Breast epithelium (tissue), 4 donors: ENCODE measurements at regions not wholly inside any gene's neighbourhood (a gene's known extent, or its start where the extent isn't known, plus 50 kb on each side); places are given as distances from the start of the nearest gene placed in this dataset.
"Not testable (repeated sequence)": the region's sequence is repeated elsewhere in the genome, so short reads cannot be mapped to it uniquely, and the experiment has no call there.

ENCODE experiments used
- DNase-seq, 2 donors: peaks; one replicate each; pipeline ENCODE4 v3.0.0-alpha.2; 2019; ENCODE audit warnings: low spot score in 2 of 2
- H3K27ac ChIP-seq, 2 donors: fragments of 200-600 bp; sonication (generic) in 1 of 2; one replicate each; pipeline ENCODE4 v1.5.1; 2016 to 2019; ENCODE audit warnings: mild to moderate bottlenecking in 1 of 2
- H3K27me3 ChIP-seq, 2 donors: fragments of 200-600 bp; sonication (generic) in 1 of 2; one replicate each; pipeline versions ENCODE4 v1.5.1 to v1.6.0; 2017 to 2019; ENCODE audit warnings: control low read depth in 1 of 2, mild to moderate bottlenecking in 1 of 2
- H3K36me3 ChIP-seq: fragments of 200-600 bp; one replicate; pipeline ENCODE4 v1.5.1; 2019
- H3K4me1 ChIP-seq, 2 donors: fragments of 200-600 bp; sonication (generic); one replicate each; pipeline ENCODE4 v1.5.1; 2016 to 2019; ENCODE audit warnings: control low read depth in 1 of 2
- H3K4me3 ChIP-seq, 3 donors: fragments of 200-600 bp; sonication (generic); 1 replicate in 2 of 3; 2 replicates in 1 of 3; pipeline ENCODE4 v1.5.1; 2016 to 2019; ENCODE audit warnings: mild to moderate bottlenecking in 3 of 3, moderate library complexity in 2 of 3
- H3K9me3 ChIP-seq, 2 donors: fragments of 200-600 bp; sonication (generic) in 1 of 2; one replicate each; pipeline ENCODE4 v1.5.1; 2016 to 2019; ENCODE audit warnings: control low read depth in 1 of 2
- POLR2A ChIP-seq: fragments of 450-650 bp; IDR thresholded peaks from one replicate; pipeline ENCODE4 v1.6.1; 2016; ENCODE audit warnings: antibody characterized with exemption, mild to moderate bottlenecking, moderate library complexity
- POLR2AphosphoS5 ChIP-seq, 3 donors: sonication (generic); formaldehyde crosslinking; IDR thresholded peaks; one replicate each; pipeline ENCODE4 v1.6.1; 2017; ENCODE audit warnings: antibody characterized with exemption in 3 of 3
- intact Hi-C: fragments of 100-400 bp; cut with DNase I; formaldehyde crosslinking; loops from one replicate; pipeline ENCODE4 v1.15.1; 2023; ENCODE audit warnings: low total_unique reads
- TF ChIP-seq, protein P1 (sequence below), 3 donors: fragments of 450-650 bp; IDR thresholded peaks; one replicate each; pipeline ENCODE4 v1.5.1; 2016 to 2017; ENCODE audit warnings: antibody characterized with exemption in 3 of 3, mild to moderate bottlenecking in 3 of 3, moderate library complexity in 3 of 3

DNA sequence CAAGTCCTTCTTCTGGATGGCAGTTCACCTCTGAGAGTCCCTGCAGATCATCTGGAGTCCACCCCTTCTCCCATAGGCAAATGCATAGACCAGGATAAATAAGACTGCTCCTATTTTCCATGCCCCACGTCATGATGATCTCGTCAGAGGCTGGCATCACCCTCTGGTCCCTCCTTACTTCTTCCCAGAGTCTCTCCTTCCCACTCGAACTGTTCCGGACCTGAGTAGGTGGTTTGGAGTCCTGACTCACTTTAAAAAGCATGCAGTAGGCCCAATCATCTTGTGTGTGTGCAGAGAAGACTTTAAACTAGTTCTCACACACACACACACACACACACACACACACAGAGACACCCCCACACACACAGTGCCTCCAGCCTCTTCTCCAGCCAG lies 72.0 kb downstream of the SOX9 start:
- H3K4me1 ChIP-seq, result no peaks in the 10 kb centered on the region
- no peaks in the 10 kb centered on the region for H3K9me3 ChIP-seq
- intact Hi-C loops, result no loop called here
- no peaks in the 10 kb centered on the region for H3K27me3 ChIP-seq
- TF ChIP-seq POLR2A (no peak), POLR2AphosphoS5 (IDR thresholded peaks at IDR 0.05) (no peak)
- TF ChIP-seq, protein P1, sequence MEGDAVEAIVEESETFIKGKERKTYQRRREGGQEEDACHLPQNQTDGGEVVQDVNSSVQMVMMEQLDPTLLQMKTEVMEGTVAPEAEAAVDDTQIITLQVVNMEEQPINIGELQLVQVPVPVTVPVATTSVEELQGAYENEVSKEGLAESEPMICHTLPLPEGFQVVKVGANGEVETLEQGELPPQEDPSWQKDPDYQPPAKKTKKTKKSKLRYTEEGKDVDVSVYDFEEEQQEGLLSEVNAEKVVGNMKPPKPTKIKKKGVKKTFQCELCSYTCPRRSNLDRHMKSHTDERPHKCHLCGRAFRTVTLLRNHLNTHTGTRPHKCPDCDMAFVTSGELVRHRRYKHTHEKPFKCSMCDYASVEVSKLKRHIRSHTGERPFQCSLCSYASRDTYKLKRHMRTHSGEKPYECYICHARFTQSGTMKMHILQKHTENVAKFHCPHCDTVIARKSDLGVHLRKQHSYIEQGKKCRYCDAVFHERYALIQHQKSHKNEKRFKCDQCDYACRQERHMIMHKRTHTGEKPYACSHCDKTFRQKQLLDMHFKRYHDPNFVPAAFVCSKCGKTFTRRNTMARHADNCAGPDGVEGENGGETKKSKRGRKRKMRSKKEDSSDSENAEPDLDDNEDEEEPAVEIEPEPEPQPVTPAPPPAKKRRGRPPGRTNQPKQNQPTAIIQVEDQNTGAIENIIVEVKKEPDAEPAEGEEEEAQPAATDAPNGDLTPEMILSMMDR (IDR thresholded peaks at IDR 0.05), result no peak
- no peak for DNase-seq
- H3K27ac ChIP-seq, result peak overlapping the region in 1 of 2 donors; percentile 32
- no peak overlapping the region for H3K4me3 ChIP-seq
- H3K36me3 ChIP-seq, result no peaks in the 10 kb centered on the region

DNA sequence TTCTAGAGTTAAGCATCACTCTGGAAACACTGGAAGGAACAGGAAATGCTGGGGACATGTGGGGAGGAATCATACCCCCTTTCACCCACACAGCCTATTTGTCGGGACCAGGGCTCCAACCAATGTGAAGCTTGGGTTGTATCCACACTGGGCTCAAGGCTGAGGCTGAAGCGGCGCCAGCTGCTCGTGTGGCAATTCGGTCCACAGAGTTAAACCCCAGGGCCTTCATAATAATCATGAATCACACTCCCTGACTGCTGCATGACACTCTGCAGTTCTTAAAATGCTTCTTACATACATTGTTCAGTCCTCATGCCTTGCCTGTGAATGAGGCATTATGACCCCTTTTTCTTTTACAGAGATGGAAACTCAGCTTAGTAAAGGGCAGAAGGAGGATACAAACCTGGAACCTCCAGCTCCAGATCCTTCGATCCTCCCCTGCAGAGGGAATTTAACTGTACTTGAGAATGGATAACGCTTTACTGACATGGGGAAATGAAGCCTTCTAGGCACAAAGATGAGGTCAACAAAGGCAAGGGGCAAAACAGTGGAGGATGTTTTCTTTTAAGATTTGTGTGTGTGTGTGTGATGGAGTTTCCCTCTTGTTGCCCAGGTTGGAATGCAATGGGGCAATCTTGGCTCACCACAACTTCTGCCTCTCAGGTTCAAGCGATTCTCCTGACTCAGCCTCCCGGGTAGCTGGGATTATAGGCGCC lies 72.7 kb downstream of the SOX9 start:
- H3K27ac ChIP-seq, result peak overlapping the region in 1 of 2 donors; percentile 32
- H3K4me1 ChIP-seq, result no peaks in the 10 kb centered on the region
- no peak for DNase-seq
- peaks cover 0 to 2% of the 10 kb centered on the region in 2 donors for H3K9me3 ChIP-seq
- intact Hi-C loops, result no loop called here
- H3K27me3 ChIP-seq, result no peaks in the 10 kb centered on the region
- H3K36me3 ChIP-seq, result no peaks in the 10 kb centered on the region
- no peak overlapping the region for H3K4me3 ChIP-seq
- TF ChIP-seq POLR2A, result no peak

DNA sequence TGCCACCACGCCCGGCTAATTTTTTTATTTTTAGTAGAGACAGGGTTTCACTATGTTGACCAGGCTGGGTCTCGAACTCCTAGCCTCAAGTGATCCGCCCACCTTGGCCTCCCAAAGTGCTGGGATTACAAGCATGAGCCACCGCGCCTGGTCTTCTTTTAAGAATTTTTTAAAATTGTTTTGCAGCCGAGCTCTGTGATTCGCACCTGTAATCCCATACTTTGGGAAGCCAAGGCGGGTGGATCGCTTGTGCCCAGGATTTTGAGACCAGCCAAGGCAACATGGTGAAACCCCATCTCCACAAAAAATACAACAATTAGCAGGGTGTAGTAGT lies 73.3 kb downstream of the SOX9 start:
- H3K4me3 ChIP-seq, H3K27ac ChIP-seq, H3K27me3 ChIP-seq, H3K36me3 ChIP-seq, DNase-seq, H3K4me1 ChIP-seq, H3K9me3 ChIP-seq, intact Hi-C loops: not testable (repeated sequence)

DNA sequence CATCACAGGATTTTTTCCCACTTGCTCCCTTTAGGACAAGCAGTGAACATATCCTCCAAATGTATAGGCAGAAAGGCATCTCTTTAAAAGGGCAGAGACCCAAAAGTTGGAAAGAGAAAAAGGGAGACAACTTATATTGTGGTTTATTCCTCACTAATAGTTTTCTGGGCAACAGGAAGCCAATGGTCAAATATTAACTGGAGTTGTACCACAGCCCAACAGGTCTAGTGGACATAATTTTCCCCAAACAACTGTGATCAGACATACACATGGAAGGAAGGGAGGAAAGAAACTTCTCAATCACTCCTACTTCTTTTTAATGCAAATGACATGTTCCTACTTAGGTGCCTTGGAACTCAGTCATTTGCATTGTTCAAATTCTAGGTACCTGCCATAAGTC lies 78.4 kb downstream of the SOX9 start:
- Histone ChIP-seq H3K36me3 (no peaks in the 10 kb centered on the region), H3K9me3 (peaks cover 3 to 5% of the 10 kb centered on the region in 2 donors)
- TF ChIP-seq, protein P1 (IDR thresholded peaks at IDR 0.05), result no peak
- no peak for TF ChIP-seq POLR2A
- no peak for TF ChIP-seq POLR2AphosphoS5 (IDR thresholded peaks at IDR 0.05)

DNA sequence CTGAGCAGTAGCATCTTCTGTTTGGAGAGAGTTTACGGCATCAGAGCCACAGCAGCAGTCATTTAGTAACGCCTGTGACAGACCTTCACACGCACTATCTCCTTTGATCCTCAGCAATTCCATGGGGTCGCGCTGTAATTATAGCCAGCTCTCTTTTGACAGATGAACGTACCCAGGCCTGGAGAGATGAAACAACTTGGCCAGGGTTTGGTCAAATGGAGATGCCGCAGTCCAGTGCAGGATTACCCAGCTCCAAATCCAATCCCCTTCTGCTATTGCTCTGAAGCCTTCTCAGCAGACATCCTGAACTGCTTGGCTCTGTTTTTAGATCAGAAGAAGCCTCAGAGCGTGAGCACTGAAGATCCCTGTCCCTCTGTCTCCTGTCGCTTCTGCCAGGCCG lies 83.9 kb downstream of the SOX9 start:
- Histone ChIP-seq H3K36me3 (no peaks in the 10 kb centered on the region), H3K27ac (no peak overlapping the region), H3K9me3 (peaks cover 0 to 3% of the 10 kb centered on the region in 2 donors), H3K4me3 (no peak overlapping the region), H3K4me1 (no peaks in the 10 kb centered on the region), H3K27me3 (no peaks in the 10 kb centered on the region)
- intact Hi-C loops, result no loop called here
- DNase-seq, result no peak
- TF ChIP-seq POLR2AphosphoS5 (IDR thresholded peaks at IDR 0.05) (no peak), POLR2A (no peak)
- TF ChIP-seq, protein P1 (IDR thresholded peaks at IDR 0.05), result no peak

More for the DNA sequence above, 78.4 kb downstream of the SOX9 start:
- Histone ChIP-seq H3K27me3 (no peaks in the 10 kb centered on the region), H3K4me1 (no peaks in the 10 kb centered on the region), H3K4me3 (no peak overlapping the region), H3K27ac (no peak overlapping the region)
- intact Hi-C loops, result no loop called here
- no peak for DNase-seq

DNA sequence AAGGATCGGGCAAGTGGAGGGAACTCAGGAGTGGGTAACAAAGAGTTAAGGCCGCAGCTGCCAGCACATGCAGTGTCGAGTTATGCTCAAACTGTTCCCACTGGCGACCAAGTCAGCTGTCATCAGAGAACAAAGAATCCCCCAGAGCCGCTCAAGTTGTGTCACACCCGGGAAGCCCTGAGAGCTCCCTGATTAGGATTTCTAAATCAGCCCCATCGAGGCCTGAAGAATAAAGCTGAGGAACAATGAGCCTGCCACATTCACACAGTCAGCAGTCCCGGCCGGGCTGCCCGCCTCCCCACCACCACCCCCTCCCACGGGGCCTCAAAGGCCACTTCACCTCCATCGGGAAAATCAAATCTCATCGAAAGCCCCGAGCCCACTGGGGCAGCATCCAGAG lies 84.5 kb downstream of the SOX9 start:
- H3K27me3 ChIP-seq, result no peaks in the 10 kb centered on the region
- H3K4me3 ChIP-seq, result no peak overlapping the region
- intact Hi-C loops, result no loop called here
- TF ChIP-seq, protein P1 (IDR thresholded peaks at IDR 0.05), result no peak
- TF ChIP-seq POLR2AphosphoS5 (IDR thresholded peaks at IDR 0.05) (no peak), POLR2A (no peak)
- no peaks in the 10 kb centered on the region for H3K36me3 ChIP-seq
- no peak for DNase-seq
- H3K4me1 ChIP-seq, result no peaks in the 10 kb centered on the region
- H3K27ac ChIP-seq, result no peak overlapping the region
- H3K9me3 ChIP-seq, result no peaks in the 10 kb centered on the region
